A673 (cell line): ENCODE measurements at regions not wholly inside any gene's neighbourhood (a gene's known extent, or its start where the extent isn't known, plus 50 kb on each side); places are given as distances from the start of the nearest gene placed in this dataset.

Experiments
- BruUV-seq: library from RNA; stranded (reverse); fragments of 400-500 nt; replicated peaks from 2 replicates; lab custom pipeline; 2021; lab: Mats Ljungman, UMichigan
- CTCF ChIA-PET: fragments of 300-600 bp; sonication (Branson Sonifier 250); formaldehyde crosslinking; loops from one replicate; lab custom pipeline; 2022; ENCODE audit warnings: antibody characterized with exemption; lab: Charles Lee
- POLR2A ChIA-PET: fragments of 300-600 bp; sonication (Branson Sonifier 250); formaldehyde crosslinking; loops from one replicate; lab custom pipeline; 2022; ENCODE audit warnings: antibody characterized with exemption; ENCODE audit not compliant: low non-redundant PET; lab: Charles Lee
- DNase-seq: peaks from one replicate; pipeline ENCODE4 v3.0.0-alpha.2; 2015; ENCODE audit warnings: low spot score
- H3K27ac ChIP-seq: fragments of 200-600 bp; sonication (generic); 2 replicates; pipeline ENCODE4 v1.5.1; 2016; ENCODE audit warnings: mixed run types, low read depth, mild to moderate bottlenecking, mixed read lengths, antibody characterized with exemption, low read length; ENCODE audit not compliant: poor library complexity, severe bottlenecking
- H3K27me3 ChIP-seq: fragments of 200-600 bp; sonication (generic); replicated peaks from 2 replicates; pipeline ENCODE4 v1.6.1; 2017; ENCODE audit warnings: mixed run types, low read depth, mild to moderate bottlenecking, mixed read lengths, antibody characterized with exemption, low read length; ENCODE audit not compliant: insufficient read depth, poor library complexity
- H3K36me3 ChIP-seq: fragments of 200-600 bp; sonication (generic); 2 replicates; pipeline ENCODE4 v1.6.1; 2016; ENCODE audit warnings: mixed run types, mild to moderate bottlenecking, mixed read lengths, antibody characterized with exemption, low read length; ENCODE audit not compliant: insufficient read depth, poor library complexity, severe bottlenecking
- H3K4me1 ChIP-seq: fragments of 200-600 bp; sonication (generic); 2 replicates; pipeline ENCODE4 v1.6.1; 2017; ENCODE audit warnings: mixed run types, mild to moderate bottlenecking, mixed read lengths, antibody characterized with exemption, low read length; ENCODE audit not compliant: insufficient read depth, poor library complexity, severe bottlenecking
- H3K4me3 ChIP-seq: fragments of 200-600 bp; sonication (generic); 2 replicates; pipeline ENCODE4 v1.5.1; 2016; ENCODE audit warnings: low read depth, mixed run types, mild to moderate bottlenecking, mixed read lengths, low read length; ENCODE audit not compliant: poor library complexity, severe bottlenecking
- H3K9me3 ChIP-seq: fragments of 200-600 bp; sonication (generic); 2 replicates; pipeline ENCODE4 v1.6.1; 2016; ENCODE audit warnings: mixed run types, low read depth, mild to moderate bottlenecking, mixed read lengths, antibody characterized with exemption, low read length; ENCODE audit not compliant: poor library complexity, severe bottlenecking
- CTCF ChIP-seq: fragments of 300-800, 200-600 bp; sonication (generic); conservative IDR thresholded peaks from 2 replicates; pipeline ENCODE4 v1.5.1; 2017; ENCODE audit warnings: low read depth, mild to moderate bottlenecking, antibody characterized with exemption, low read length, moderate library complexity, mixed read lengths
- EZH2 ChIP-seq: fragments of 200-600 bp; sonication (generic); IDR thresholded peaks from 2 replicates; pipeline ENCODE4 v1.6.1; 2017; ENCODE audit warnings: borderline replicate concordance, low read depth, mild to moderate bottlenecking, mixed read lengths, antibody characterized with exemption, low read length; ENCODE audit not compliant: poor library complexity, severe bottlenecking
- intact Hi-C: fragments of 100-400 bp; cut with micrococcal nuclease; formaldehyde crosslinking; loops from one replicate; pipeline ENCODE4 v1.10.0; 2022; ENCODE audit not compliant: unreplicated experiment

- no peak overlapping the region for H3K4me3 ChIP-seq
- TF ChIP-seq EZH2 (no peak), CTCF (no peak)
- intact Hi-C loops = loop anchor here (5.0 kb wide), 1 partner anchor 741 kb away; no protein-coding TSS in a partner anchor
- POLR2A ChIA-PET = no interaction called here
- no TSS peak for BruUV-seq
- CTCF ChIA-PET = no interaction called here
- H3K9me3 ChIP-seq = no peaks in the 10 kb centered on the region
- H3K4me1 ChIP-seq = no peaks in the 10 kb centered on the region
- H3K27me3 ChIP-seq = no peaks in the 10 kb centered on the region
- no peak overlapping the region for H3K27ac ChIP-seq
- no peaks in the 10 kb centered on the region for H3K36me3 ChIP-seq
- no peak for DNase-seq
Observed at GRCh38 chr21:30953605-30954004, 72.2 kb upstream of the KRTAP11-1 start.

- no peak for DNase-seq
- Histone ChIP-seq H3K27me3 (peaks cover 7% of the 10 kb centered on the region), H3K4me3 (no peak overlapping the region), H3K36me3 (no peaks in the 10 kb centered on the region), H3K27ac (no peak overlapping the region), H3K9me3 (no peaks in the 10 kb centered on the region), H3K4me1 (no peaks in the 10 kb centered on the region)
- ChIA-PET CTCF (no interaction called here), POLR2A (no interaction called here)
- BruUV-seq = no TSS peak
- TF ChIP-seq EZH2 (no peak), CTCF (no peak)
- intact Hi-C loops = no loop called here
Observed at GRCh38 chr21:30947141-30947540, 65.8 kb upstream of the KRTAP11-1 start.

- TF ChIP-seq CTCF = no peak
- no peak for TF ChIP-seq EZH2
- DNase-seq = no peak
- intact Hi-C loops = no loop called here
- CTCF ChIA-PET = no interaction called here
- H3K9me3 ChIP-seq = no peaks in the 10 kb centered on the region
- no TSS peak for BruUV-seq
- no peaks in the 10 kb centered on the region for H3K4me1 ChIP-seq
- no peak overlapping the region for H3K27ac ChIP-seq
- H3K27me3 ChIP-seq = peaks cover 7% of the 10 kb centered on the region
- no peak overlapping the region for H3K4me3 ChIP-seq
- POLR2A ChIA-PET = no interaction called here
- H3K36me3 ChIP-seq = no peaks in the 10 kb centered on the region
Observed at GRCh38 chr21:30943920-30944319, 62.5 kb upstream of the KRTAP11-1 start.
